ENCODE measurements at regions not wholly inside any gene's neighbourhood (a gene's known extent, or its start where the extent isn't known, plus 50 kb on each side); places are given as distances from the start of the nearest gene placed in this dataset.

- Histone ChIP-seq H3K27me3 (replicated peaks; ENCODE audit: insufficient read depth) (0 out of 2 replicates have a peak, but pooled peaks cover 3% of the 10 kb centered on the region), H3K36me3 (ENCODE audit: low read depth) (no peaks in the 10 kb centered on the region), H3K9me2 (ENCODE audit: insufficient read depth) (no peaks in the 10 kb centered on the region), H3F3A (ENCODE audit: insufficient read depth) (no peaks in the 10 kb centered on the region), H2AFZ (no peak overlapping the region), H3K4me3 (no peak overlapping the region), H3K9me3 (ENCODE audit: low read depth) (no peaks in the 10 kb centered on the region), H3K27ac (no peak overlapping the region), H3K79me2 (ENCODE audit: insufficient read depth) (no peaks in the 10 kb centered on the region), H3K9ac (no peak overlapping the region), H3K4me2 (ENCODE audit: unreplicated experiment) (no peak overlapping the region), H4K20me1 (ENCODE audit: insufficient read depth) (no peaks in the 10 kb centered on the region), H3K4me1 (ENCODE audit: insufficient read depth) (no peaks in the 10 kb centered on the region)
- no peak for DNase-seq
- no peak for TF ChIP-seq EZH2phosphoT487 (IDR thresholded peaks at IDR 0.05; ENCODE audit: insufficient read depth, low read depth)
- no peak for TF ChIP-seq EZH2 (IDR thresholded peaks at IDR 0.05; ENCODE audit: insufficient read depth, poor library complexity, severe bottlenecking)
- whole genome bisulfite sequencing, 2 experiments (ENCODE audit: low coverage in 1 of 2, low lambda C conversion rate in 2 of 2, missing lambda C conversion rate in 2 of 2), result 7% methylated on average over 11 of the region's 11 CpGs
- in situ Hi-C loops (cut with MboI), result no loop called here
Measured at GRCh38 chr5:174625591-174626350, 98.6 kb upstream of the MSX2 start.

- in situ Hi-C loops (cut with MboI), result no loop called here
- Histone ChIP-seq H3K4me2 (ENCODE audit: unreplicated experiment) (no peak overlapping the region), H3K9me3 (ENCODE audit: low read depth) (no peaks in the 10 kb centered on the region), H3K4me3 (no peak overlapping the region), H3K36me3 (ENCODE audit: low read depth) (no peaks in the 10 kb centered on the region), H3K9me2 (ENCODE audit: insufficient read depth) (no peaks in the 10 kb centered on the region), H3K79me2 (ENCODE audit: insufficient read depth) (no peaks in the 10 kb centered on the region), H3K9ac (no peak overlapping the region), H3K27me3 (replicated peaks; ENCODE audit: insufficient read depth) (0 out of 2 replicates have a peak, but pooled peaks cover 3% of the 10 kb centered on the region), H4K20me1 (ENCODE audit: insufficient read depth) (no peaks in the 10 kb centered on the region), H3K27ac (no peak overlapping the region), H3K4me1 (ENCODE audit: insufficient read depth) (no peaks in the 10 kb centered on the region), H2AFZ (no peak overlapping the region), H3F3A (ENCODE audit: insufficient read depth) (no peaks in the 10 kb centered on the region)
- DNase-seq, result no peak
- 12 to 15% methylated on average over 7 of the region's 7 CpGs for WGBS, 2 experiments (ENCODE audit: low coverage in 1 of 2, low lambda C conversion rate in 2 of 2, missing lambda C conversion rate in 2 of 2)
- TF ChIP-seq EZH2 (IDR thresholded peaks at IDR 0.05; ENCODE audit: insufficient read depth, poor library complexity, severe bottlenecking) (no peak), EZH2phosphoT487 (IDR thresholded peaks at IDR 0.05; ENCODE audit: insufficient read depth, low read depth) (no peak)
Measured at GRCh38 chr5:174626369-174626920, 97.9 kb upstream of the MSX2 start.

- Histone ChIP-seq H2AFZ (no peak overlapping the region), H3K36me3 (ENCODE audit: low read depth) (no peaks in the 10 kb centered on the region), H3K4me2 (ENCODE audit: unreplicated experiment) (no peak overlapping the region), H3K4me3 (no peak overlapping the region), H3K4me1 (ENCODE audit: insufficient read depth) (no peaks in the 10 kb centered on the region), H3K79me2 (ENCODE audit: insufficient read depth) (no peaks in the 10 kb centered on the region), H3K27ac (no peak overlapping the region), H3F3A (ENCODE audit: insufficient read depth) (no peaks in the 10 kb centered on the region), H4K20me1 (ENCODE audit: insufficient read depth) (no peaks in the 10 kb centered on the region), H3K9me2 (ENCODE audit: insufficient read depth) (no peaks in the 10 kb centered on the region), H3K9ac (no peak overlapping the region), H3K9me3 (ENCODE audit: low read depth) (no peaks in the 10 kb centered on the region), H3K27me3 (replicated peaks; ENCODE audit: insufficient read depth) (no peaks in the 10 kb centered on the region)
- DNase-seq, result no peak
- in situ Hi-C loops (cut with MboI), result no loop called here
- no peak for TF ChIP-seq EZH2 (IDR thresholded peaks at IDR 0.05; ENCODE audit: insufficient read depth, poor library complexity, severe bottlenecking)
- no peak for TF ChIP-seq EZH2phosphoT487 (IDR thresholded peaks at IDR 0.05; ENCODE audit: insufficient read depth, low read depth)
- 14 to 17% methylated on average over 6 of the region's 6 CpGs for WGBS, 2 experiments (ENCODE audit: low coverage in 1 of 2, low lambda C conversion rate in 2 of 2, missing lambda C conversion rate in 2 of 2)
Measured at GRCh38 chr5:174636094-174636493, 88.3 kb upstream of the MSX2 start.

GRCh38 chr5:174642816-174643405 lies 81.5 kb upstream of the MSX2 start:
- Histone ChIP-seq H2AFZ (no peak overlapping the region), H3F3A (ENCODE audit: insufficient read depth) (no peaks in the 10 kb centered on the region), H3K4me3 (no peak overlapping the region), H3K9me3 (ENCODE audit: low read depth) (no peaks in the 10 kb centered on the region), H3K27me3 (replicated peaks; ENCODE audit: insufficient read depth) (no peaks in the 10 kb centered on the region), H3K4me1 (ENCODE audit: insufficient read depth) (no peaks in the 10 kb centered on the region), H4K20me1 (ENCODE audit: insufficient read depth) (no peaks in the 10 kb centered on the region), H3K27ac (no peak overlapping the region), H3K9ac (no peak overlapping the region), H3K79me2 (ENCODE audit: insufficient read depth) (no peaks in the 10 kb centered on the region), H3K36me3 (ENCODE audit: low read depth) (no peaks in the 10 kb centered on the region), H3K9me2 (ENCODE audit: insufficient read depth) (no peaks in the 10 kb centered on the region), H3K4me2 (ENCODE audit: unreplicated experiment) (no peak overlapping the region)
- in situ Hi-C loops (cut with MboI), result no loop called here
- no peak for TF ChIP-seq EZH2phosphoT487 (IDR thresholded peaks at IDR 0.05; ENCODE audit: insufficient read depth, low read depth)
- TF ChIP-seq EZH2 (IDR thresholded peaks at IDR 0.05; ENCODE audit: insufficient read depth, poor library complexity, severe bottlenecking), result no peak
- 2 to 3% methylated on average over 4 of the region's 4 CpGs for WGBS, 2 experiments (ENCODE audit: low coverage in 1 of 2, low lambda C conversion rate in 2 of 2, missing lambda C conversion rate in 2 of 2)
- no peak for DNase-seq
